ENCODE measurements at regions not wholly inside any gene's neighbourhood (a gene's known extent, or its start where the extent isn't known, plus 50 kb on each side); places are given as distances from the start of the nearest gene placed in this dataset.

GRCh38 chr5:5756762-5757161 is 334.3 kb downstream of the ICE1 start:
- Histone ChIP-seq H3K4me3 (no peak overlapping the region), H3K36me3 (no peaks in the 10 kb centered on the region), H3K9me3 (no peaks in the 10 kb centered on the region), H3K4me1 (no peaks in the 10 kb centered on the region), H3K27me3 (no peaks in the 10 kb centered on the region), H3K27ac (no peak overlapping the region)
- intact Hi-C loops (cut with DNase I) = no loop called here
- WGBS (ENCODE audit: insufficient coverage, low coverage, low lambda C conversion rate, missing lambda C conversion rate) = 58% methylated on average over 2 of the region's 2 CpGs
- DNase-seq (no peak), ATAC-seq (no peak)
- no peak for TF ChIP-seq POLR2A (IDR thresholded peaks at IDR 0.05)
- TF ChIP-seq CTCF (IDR thresholded peaks at IDR 0.05) = no peak

DNA sequence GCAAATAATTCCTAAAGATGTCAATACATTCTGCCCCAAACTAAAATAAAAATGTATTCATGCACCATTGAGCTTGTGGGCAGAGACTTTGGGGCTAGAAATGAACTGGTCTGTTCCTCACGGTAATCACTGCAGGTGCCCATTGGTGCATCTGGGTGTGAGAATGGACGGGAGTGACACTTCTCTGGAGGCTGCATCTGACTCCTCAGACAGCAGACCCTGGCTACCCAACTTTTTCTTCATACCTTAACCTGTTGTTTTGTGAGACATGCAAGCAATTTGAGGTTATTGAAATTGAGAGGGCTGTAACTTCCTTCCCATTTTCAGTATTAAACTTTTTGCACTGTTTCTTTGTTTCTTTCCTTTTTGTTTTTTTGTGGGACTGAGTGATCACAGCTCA is 333.4 kb downstream of the ICE1 start:
- H3K36me3 ChIP-seq = no peaks in the 10 kb centered on the region
- intact Hi-C loops (cut with DNase I) = no loop called here
- DNase-seq = no peak
- no peak overlapping the region for H3K4me3 ChIP-seq
- H3K27me3 ChIP-seq = no peaks in the 10 kb centered on the region
- no peaks in the 10 kb centered on the region for H3K9me3 ChIP-seq
- WGBS (ENCODE audit: insufficient coverage, low coverage, low lambda C conversion rate, missing lambda C conversion rate) = 72% methylated on average over 2 of the region's 2 CpGs
- no peaks in the 10 kb centered on the region for H3K4me1 ChIP-seq
- TF ChIP-seq CTCF (IDR thresholded peaks at IDR 0.05) (no peak), POLR2A (IDR thresholded peaks at IDR 0.05) (no peak)
- ATAC-seq = no peak
- H3K27ac ChIP-seq = no peak overlapping the region

GRCh38 chr5:5752844-5753243 is 330.4 kb downstream of the ICE1 start:
- H3K36me3 ChIP-seq = no peaks in the 10 kb centered on the region
- no peaks in the 10 kb centered on the region for H3K4me1 ChIP-seq
- H3K27ac ChIP-seq = no peak overlapping the region
- no peaks in the 10 kb centered on the region for H3K27me3 ChIP-seq
- TF ChIP-seq CTCF (IDR thresholded peaks at IDR 0.05) = no peak
- no peak for TF ChIP-seq POLR2A (IDR thresholded peaks at IDR 0.05)
- ATAC-seq (no peak), DNase-seq (no peak)
- H3K4me3 ChIP-seq = no peak overlapping the region
- H3K9me3 ChIP-seq = no peaks in the 10 kb centered on the region
- 40% methylated on average over 2 of the region's 2 CpGs for WGBS (ENCODE audit: insufficient coverage, low coverage, low lambda C conversion rate, missing lambda C conversion rate)
- intact Hi-C loops (cut with DNase I) = no loop called here

GRCh38 chr5:5751987-5752386 is 329.5 kb downstream of the ICE1 start:
- H3K4me1 ChIP-seq = no peaks in the 10 kb centered on the region
- ATAC-seq (no peak), DNase-seq (no peak)
- TF ChIP-seq POLR2A (IDR thresholded peaks at IDR 0.05) (no peak), CTCF (IDR thresholded peaks at IDR 0.05) (no peak)
- no peak overlapping the region for H3K27ac ChIP-seq
- H3K27me3 ChIP-seq = no peaks in the 10 kb centered on the region
- H3K4me3 ChIP-seq = no peak overlapping the region
- H3K9me3 ChIP-seq = no peaks in the 10 kb centered on the region
- 41% methylated on average over 3 of the region's 7 CpGs for WGBS (ENCODE audit: insufficient coverage, low coverage, low lambda C conversion rate, missing lambda C conversion rate)
- no peaks in the 10 kb centered on the region for H3K36me3 ChIP-seq
- intact Hi-C loops (cut with DNase I) = no loop called here

DNA sequence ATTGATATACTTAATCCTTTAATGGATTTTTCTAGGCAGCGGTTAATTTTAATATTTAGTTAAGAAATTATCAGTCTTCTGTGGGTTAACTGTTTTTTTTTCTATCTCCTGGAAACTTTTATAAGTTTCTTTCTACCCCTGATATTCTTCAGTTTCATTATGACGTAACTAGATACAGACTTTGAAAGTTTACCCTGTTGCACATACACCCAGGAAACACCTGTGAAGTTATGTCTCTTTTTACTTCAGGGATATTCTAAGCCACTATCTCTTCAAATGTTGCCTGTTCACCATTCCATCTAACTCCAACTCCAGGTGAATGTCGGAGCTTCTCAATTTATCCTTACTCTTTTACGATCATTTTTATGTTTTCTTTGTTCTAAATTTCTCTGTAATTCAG is 329.0 kb downstream of the ICE1 start:
- Histone ChIP-seq H3K36me3 (no peaks in the 10 kb centered on the region), H3K4me3 (no peak overlapping the region), H3K4me1 (no peaks in the 10 kb centered on the region), H3K27me3 (no peaks in the 10 kb centered on the region), H3K27ac (no peak overlapping the region), H3K9me3 (no peaks in the 10 kb centered on the region)
- no peak for TF ChIP-seq CTCF (IDR thresholded peaks at IDR 0.05)
- TF ChIP-seq POLR2A (IDR thresholded peaks at IDR 0.05) = no peak
- WGBS (ENCODE audit: insufficient coverage, low coverage, low lambda C conversion rate, missing lambda C conversion rate) = 70% methylated on average over 4 of the region's 4 CpGs
- ATAC-seq (no peak), DNase-seq (no peak)
- intact Hi-C loops (cut with DNase I) = no loop called here
